Activated CD8-positive, alpha-beta memory T cell treated with anti-CD3 and anti-CD28 coated beads for 1 hour (primary cell): ENCODE measurements at regions not wholly inside any gene's neighbourhood (a gene's known extent, or its start where the extent isn't known, plus 50 kb on each side); places are given as distances from the start of the nearest gene placed in this dataset.
"Not testable (repeated sequence)": the region's sequence is repeated elsewhere in the genome, so short reads cannot be mapped to it uniquely, and the experiment has no call there.

Experiments used
- DNase-seq, 2 donors: peaks; one replicate each; pipeline ENCODE4 v3.0.0-alpha.2; 2020; ENCODE audit warnings: low read depth in 1 of 2; ENCODE audit errors: extremely low read depth in 1 of 2

DNA sequence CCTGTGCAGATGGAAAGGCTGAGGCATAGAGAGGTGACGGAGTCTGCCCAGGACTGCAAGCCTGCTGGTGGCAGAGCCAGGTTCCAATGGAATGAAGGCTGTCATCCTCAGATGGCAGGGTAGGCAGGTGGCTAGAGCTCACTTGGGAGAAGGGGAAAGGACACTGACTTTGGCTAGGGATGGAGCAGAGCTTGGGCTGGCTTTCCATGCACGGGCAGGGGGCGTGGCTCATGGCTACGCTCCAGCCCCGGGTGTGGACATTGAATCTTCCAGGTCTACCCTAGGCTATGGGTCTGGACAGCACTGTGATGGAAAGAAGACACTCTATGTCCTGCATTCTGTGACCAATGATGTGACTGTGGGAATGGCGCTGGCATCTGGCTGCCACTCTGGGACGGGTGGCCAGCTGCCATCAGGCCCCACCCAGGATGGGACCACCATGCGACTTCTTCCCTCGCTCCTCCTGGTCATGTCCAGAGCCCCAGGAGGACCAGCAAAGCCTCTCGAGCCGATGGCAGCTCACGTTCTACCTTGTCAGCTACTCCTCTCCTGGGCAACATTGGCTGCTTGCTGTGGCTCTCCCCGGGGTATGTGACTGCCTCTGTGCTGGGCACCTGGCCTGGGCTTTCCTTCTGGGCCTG lies 398.7 kb downstream of the TMEM121 start:
- no peak for DNase-seq

DNA sequence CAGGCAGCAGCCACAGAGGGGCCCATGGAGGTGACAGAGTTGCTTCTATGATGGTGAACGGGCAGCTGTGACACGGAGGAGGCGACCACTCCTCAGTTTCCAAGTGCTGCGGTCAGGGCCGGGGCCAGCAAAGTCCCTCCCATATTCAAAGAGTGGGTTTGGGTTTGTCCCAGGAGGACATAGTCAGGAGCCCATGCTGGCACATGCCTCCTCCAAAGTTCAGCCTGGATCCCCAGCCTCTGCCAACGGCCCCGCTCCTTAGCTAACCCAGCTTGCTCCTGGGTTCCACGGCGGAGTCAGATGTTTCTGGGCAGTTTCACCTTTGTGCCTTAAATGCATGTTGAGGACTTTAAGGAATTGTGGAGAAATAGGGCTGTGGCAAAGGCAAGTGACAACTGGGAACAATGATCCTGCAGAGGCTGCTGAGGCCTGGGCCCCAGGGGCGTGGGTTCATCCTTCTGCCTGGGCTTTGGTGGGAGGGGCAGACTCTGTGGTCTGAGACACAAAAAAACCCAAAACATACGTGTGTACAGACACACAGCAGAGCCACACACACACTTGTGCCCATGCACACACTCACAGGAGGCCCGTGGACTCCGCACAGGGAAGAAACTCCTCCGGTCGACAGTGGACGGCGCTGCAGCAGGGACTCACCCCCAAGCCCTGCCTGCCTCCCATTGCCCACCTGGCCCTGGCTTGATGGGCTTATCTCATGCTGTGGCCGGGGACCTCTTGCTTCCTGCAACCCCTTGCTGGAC lies 399.4 kb downstream of the TMEM121 start:
- DNase-seq: no peak

DNA sequence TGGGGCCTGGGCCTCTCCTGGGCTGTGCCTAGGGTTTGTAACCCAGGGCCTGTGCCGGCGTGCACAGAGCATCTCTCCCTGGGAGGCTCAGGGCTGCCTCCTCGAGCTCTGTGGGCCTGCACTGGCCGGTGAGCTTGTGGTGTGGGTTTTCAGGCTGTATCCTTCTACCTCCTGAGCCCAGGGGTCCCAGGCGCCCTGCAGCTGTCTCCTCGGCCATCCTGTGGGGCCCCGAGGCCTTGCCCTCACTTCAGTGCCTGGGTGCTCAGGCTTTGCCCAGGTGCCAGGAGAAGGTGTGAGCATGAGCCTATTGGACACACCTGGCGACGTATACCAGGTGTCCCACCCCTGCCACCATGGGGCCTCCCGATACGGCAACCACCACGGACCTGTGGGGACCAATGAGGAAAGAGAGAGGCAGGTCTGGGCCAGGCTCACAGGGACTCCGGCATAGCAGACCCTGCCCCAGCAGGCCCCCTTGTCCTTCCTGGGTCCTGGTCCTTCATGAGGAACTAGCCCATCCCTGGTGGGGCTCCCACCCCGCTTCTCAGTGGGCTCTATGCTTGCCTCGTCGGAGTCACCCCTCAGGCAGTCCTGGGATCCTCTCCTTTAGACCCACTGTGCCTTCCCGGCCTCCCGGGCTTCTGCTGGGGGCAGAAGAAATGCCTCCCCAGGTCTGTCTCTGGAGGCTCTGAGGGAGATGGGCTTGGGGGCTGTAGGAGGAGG lies 400.2 kb downstream of the TMEM121 start:
- DNase-seq: no peak

DNA sequence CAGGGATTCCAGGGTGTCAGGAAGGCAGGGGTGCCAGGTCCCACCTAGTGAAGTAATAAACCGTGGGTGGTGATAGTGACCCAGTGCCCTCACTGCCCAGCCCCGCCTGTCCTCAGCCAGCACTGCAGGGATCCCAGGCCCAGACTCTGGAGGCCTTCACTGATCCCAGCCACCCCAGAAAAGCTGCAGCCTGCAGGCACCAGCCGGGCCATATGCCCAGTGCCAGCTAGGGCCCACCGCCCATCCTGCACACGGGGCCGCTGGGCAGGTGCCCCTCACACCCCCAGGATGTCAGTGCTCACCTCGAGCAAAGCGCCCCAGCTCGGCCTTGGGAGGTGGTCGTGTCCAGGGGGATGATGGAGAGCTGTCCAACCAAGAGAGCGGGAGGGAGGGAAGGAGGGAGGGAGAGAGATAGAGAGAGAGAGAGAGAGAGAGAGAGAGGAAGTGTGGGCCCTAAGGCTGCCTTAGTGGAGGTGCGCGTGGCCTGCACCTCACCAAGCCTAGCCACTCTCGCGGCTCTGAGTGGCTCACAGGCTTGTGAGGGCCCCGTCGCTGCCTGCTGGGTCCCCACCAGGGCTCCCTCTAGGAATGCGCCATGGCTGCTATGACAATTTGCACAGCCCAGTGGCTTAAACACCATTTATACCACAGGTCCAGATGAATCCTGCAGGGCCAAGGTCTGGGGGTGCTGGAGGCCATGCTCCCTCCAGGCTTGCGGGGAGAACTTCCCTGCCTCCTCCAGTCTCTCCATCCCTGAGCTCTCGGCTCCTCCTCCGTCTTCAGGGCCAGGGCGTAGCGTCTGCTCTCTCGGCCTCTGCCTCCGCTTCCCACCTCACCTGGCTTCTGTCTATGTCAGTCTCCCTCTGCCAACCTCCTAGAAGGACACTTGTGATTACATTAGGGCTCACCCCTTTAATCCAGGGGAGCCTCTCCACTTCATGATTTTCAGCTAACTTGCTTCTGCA lies 401.0 kb downstream of the TMEM121 start:
- DNase-seq: no peak

DNA sequence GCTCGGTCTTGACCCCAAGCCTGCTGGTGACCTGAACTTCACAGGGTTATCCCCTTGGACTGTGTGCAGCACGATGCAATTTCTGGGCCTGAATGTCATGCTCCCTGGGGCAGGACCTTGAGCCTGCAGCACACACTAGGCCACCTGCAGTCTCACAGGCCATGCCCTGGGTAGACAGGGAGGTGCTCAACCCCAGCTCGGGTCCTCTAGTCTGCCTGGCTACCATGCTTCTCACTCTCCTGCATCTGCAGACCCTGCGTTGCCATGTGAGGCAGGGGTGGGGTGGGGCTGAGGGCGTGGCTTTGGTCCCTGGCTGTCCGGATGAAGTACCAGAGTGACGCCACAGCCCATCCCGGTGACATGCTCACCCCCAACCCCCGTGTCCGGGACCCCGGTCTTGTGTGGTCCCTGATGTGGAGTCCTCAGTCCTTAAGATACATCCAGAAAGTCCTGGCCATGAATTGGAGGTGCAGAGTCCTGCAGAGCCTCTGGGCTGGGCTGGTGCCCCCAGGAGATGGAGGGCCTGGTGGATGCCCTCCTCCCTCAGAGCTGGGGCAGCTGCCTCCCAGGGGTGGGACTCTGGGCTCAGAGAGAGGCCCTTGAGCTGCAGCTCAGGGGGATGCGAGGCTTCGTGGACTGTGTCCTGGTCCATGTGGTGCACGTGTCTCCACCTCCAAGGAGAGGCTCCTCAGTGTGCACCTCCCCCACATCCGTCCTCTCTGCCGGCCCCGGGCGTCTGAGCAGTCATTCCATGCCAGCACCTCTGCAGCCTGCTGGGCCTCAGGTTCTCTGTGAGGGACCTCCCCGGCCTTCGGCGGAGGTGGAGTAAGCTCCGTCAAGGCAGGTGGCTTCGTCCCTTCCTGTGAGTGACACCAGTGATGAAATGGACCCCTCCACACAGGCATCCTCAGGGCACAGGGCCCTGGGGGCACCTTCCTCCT lies 402.1 kb downstream of the TMEM121 start:
- not testable (repeated sequence) for DNase-seq

DNA sequence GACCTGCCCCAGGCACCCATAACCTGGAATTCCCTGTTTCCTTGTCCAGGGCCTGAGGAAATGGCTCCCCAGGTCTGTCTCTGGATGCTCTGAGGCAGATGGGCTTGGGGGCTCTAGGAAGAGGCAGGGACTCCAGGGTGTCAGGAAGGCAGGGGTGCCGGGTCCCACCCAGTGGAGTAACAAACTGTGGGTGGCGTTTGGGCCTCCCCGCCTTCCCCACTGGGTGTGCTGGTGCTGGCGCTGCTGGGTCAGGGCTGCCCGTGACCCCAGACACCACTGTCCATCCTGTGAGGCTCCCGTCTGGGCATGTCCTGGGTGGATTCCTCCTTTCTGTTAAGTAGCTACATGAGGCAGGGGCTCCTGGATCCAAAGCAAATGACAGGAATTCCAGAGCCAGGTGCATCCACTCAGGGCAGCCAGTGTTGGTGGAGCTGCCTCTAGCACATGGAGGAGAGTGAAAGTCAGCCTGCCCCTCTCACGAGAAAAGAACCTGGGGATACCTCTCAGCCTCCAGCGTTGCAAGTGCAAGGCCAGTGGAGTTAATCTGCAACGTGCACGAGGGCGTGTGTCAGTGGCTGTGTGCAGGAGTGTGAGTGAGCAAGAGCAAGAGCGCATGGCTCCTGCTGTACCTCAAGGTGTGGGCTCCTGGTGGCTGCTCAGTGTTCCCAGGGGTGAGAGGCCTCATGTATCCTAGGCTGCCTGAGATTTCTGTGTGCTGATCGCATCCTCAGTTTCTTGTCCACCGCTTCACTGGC lies 403.1 kb downstream of the TMEM121 start:
- no peak for DNase-seq

DNA sequence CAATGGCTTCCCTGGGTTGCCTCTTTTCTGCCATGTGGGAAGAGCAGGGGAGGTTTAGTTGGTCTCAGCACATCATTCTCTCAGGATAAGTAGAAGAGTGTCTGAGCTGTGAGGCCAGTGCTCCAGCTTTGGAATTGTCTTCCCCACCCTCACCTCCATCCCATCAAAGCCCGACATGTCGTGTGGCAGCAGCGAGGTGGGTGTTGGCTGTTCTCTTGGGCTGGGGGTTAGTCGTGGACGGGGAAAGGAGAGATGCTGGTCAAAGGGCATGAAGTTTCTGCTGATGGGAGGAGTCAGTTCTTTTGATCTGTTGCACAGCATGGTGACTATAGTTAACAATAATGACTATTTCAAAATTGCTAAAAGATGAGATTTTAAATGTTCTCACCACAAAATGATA lies 404.2 kb downstream of the TMEM121 start:
- no peak for DNase-seq

DNA sequence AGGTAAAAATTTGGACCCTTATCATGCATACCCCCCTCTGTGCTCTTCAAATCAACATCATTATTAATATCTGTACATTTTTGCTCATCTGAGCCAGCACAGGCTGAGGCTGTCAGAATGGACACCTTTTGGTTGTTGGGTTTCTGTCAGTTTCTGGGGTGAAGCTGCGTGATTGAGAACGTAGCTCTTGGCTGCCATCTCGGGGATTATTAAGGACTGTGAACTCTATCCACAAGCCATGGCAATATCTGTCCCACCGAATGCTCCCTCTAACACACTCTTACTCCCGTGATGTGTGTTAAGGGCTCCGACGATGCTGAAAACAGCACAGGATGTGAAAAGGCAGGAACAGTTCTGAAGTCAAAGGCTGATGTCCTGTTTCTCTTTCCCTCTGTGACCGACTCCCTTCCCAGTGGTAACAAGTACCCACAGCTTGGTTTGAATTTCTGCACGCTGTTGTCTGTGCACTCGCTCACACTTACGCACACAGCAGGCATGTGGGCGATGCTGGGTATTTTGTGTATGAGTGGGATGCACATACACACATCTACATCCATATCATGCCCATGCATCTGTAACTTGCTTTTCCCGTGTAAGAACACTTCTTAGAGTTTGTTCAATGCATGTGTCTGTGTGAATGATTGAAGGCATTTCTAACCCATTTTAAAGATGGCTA lies 405.6 kb downstream of the TMEM121 start:
- DNase-seq: no peak

DNA sequence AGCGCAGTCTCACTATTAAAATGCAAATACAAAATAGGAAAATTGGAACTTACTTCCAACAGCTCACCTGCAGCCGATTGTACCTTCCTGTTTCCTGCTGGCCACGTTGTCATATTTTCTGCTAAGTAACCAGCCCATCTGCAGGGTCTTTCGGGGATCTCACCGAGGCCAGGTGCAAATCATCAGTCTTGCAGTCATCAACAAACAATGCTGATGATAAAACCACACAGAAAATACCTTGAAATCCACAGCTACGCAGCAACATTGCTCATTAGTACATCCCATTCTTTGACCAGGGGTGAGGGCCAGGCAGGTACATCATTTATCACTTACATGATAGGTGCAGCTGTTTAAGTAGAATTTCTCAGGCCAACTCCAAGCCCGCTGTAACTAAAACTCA lies 406.9 kb downstream of the TMEM121 start:
- DNase-seq: no peak

DNA sequence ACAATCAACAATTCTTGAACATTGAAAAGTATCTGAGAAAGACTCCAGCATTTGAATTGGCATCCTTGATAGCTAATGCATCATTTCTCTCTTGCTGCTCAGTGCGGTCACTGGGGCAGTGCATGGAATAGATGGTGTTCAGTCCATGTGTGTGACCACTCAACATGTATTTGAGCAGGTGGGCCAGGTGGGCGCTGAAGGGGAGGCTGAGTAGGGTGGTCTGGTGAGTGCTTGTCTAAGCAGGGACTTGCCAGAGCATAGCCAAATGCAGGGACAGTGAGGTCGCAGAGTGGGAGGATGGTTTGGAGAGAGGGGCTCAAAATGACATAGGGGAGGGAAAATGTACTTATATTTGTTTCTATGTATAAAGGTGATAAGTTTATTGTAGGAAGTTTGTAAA lies 409.0 kb downstream of the TMEM121 start:
- no peak for DNase-seq

DNA sequence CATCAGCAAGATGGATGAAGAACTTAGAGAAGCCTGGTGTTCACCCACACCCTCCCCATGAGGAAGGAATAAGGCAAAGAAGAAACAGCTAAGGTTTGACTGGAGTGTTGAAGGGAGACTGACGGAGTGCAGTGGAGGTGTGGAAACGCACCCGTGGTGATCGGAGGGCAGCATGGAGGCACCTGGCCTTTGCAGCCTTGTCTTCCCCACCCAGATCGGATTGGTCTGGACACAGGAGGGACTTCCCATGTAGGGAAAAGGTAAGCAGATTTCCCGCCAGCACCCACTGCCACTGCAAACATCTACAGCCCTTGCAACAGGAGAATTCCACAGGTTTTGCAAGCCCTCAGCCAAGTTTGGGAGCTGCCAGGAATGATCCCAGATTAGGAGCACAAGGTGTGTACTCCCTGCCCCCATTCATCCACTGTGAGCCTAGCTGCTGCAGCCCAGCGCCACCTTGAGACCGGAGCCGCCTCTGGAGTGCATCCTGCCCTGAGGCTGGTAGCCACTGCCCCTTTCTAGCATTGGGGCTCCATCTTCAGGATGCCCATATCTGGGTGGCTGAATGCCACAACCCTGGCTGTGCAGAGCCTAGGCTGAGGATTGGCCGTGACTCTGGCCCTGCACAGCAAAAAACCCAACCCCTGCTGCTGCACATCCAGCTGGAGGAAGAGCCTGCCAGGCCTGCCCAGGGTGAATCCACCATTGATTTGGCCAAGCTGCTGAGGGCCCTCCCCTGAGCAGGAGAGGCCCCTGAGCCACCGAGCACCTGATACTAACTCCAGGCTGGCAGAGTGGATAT lies 411.1 kb downstream of the TMEM121 start:
- no peak for DNase-seq

DNA sequence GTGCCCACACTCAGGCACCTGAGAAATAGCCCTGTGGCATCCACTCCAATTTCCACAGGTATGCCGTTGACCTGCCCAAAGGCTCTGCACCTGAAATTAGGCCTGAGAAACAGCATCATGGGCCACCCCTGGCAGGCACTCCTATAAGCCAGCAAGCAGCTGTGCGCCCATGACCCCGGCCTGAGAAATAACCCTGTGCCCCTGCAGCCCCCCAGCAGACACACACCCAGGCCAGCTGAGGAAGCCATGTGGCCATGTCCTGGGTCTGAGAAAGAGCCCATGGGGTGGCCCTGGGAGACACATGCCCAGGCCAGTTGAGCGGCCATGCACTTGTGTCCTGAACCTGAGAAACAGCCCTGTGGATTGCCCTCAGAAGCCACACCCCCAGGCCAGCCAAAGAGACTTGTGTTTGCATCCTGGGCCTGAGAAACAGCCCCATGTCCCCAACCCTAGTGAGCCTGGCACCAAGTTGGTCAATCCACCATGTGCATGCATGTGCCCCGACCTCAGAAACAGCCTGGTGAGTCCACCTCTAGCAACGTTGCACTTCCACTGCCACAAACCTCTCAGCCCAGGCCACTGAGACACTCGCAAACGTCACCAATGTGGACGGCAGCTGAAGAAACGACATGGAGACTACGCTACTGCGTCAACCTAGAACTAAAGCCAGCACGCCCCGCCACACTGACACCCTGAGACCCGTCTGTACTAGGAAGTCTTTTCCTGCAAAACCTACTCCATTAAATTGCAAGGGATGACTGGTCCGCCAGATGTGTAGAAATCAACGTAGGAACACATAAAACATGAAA lies 411.9 kb downstream of the TMEM121 start:
- no peak for DNase-seq

DNA sequence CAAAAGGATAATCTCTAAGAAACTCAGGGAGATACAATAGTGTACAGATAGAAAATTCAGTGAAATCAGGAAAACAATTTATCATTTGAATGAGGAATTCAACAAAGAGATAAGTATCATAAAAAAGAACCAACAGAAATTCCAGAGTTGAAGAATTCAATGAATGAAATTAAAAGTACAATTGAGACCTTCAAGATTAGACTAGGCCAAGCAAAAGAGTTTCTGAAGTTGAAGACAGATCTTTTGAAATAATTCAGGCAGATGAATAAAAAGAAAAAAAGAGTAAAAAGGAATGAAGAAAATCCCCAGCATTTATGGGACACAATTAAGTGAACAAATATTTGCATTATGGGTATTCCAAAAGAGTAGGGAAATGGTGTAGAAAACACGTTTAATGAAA lies 412.6 kb downstream of the TMEM121 start:
- DNase-seq: no peak

DNA sequence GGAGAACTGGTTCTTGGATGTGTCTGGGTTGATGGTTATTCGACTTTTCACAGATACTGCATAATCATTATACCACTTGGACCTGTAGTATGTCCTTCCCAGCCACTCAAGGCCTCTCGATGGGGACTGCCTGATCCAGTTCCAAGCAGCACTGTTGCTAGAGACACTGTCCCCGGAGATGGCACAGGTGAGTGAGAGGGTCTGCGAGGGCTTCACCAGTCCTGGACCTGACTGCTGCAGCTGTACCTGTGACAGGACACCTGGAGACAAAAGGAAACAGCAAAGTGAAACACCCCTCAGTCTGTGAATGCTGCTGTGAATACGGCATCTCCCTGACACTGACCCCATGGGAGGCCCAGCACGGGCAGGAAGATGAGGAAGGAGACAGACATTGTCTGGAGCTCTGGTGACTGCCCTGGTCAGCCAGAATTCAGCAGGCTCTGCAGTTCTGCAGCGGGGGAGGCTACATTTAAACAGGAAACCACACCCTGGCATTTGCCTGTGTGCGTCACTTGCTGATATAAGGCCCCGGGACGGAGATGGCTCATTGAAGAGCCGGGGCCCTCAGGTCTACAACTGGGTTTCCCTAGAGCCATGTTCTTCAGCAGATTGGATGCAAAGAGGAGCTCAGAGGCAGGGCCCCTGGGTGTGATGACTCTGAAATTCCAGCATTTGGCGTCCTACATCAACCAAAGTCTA lies 413.6 kb downstream of the TMEM121 start:
- DNase-seq: no peak

DNA sequence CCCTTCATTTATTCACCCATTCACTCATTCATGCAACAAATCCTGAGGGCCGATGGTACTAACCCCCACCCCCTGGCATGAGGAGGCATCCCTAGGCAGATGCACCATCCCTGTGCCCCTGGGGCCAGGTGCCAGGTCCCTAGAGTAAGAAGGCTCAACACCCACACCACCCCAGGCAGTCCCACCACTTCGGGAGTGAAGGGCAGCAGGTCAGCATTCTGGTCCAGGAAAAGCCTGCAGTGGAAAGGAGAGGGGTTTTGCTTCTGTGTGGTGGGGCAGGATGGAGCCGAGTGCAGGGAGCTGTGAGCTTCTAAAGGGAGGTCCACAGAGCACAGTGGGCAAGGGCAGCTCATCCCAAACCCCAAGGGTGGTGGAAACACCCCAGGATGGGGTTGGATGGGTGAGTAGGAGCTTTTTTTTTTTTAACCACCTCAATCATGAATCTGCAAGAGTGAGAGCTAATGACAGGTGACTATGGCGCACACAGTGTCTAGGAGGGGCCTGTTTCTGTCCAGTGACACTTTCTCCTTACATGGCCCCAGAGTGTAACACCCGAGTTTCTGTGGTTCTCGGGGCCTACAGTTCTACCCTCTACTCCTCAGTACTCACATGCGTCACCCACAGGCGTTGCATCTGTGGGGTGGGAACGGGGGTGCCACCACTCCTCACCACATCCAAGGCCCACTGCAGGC lies 414.3 kb downstream of the TMEM121 start:
- DNase-seq: no peak
